AG09309 (cell line): ENCODE measurements at regions not wholly inside any gene's neighbourhood (a gene's known extent, or its start where the extent isn't known, plus 50 kb on each side); places are given as distances from the start of the nearest gene placed in this dataset.

Experiments
- DNase-seq: peaks from one replicate; pipeline ENCODE4 v3.0.0-alpha.2; 2010; ENCODE audit warnings: low read depth
- H3K4me3 ChIP-seq: 2 replicates; pipeline ENCODE4 v1.5.1; 2011; ENCODE audit warnings: mild to moderate bottlenecking, low read depth, low read length, moderate library complexity; ENCODE audit not compliant: control insufficient read depth
- CTCF ChIP-seq: IDR thresholded peaks from 2 replicates; pipeline ENCODE4 v1.5.1; 2011; ENCODE audit warnings: mild to moderate bottlenecking, low read depth, low read length, inconsistent platforms; ENCODE audit not compliant: insufficient read depth, control insufficient read depth; ENCODE audit errors: missing control alignments

GRCh38 chr1:200267937-200268336 lies 141.9 kb downstream of the ZNF281 start:
- no peak for TF ChIP-seq CTCF
- no peak overlapping the region for H3K4me3 ChIP-seq
- no peak for DNase-seq

GRCh38 chr1:200267458-200267857 lies 142.4 kb downstream of the ZNF281 start:
- TF ChIP-seq CTCF, result no peak
- no peak for DNase-seq

DNA sequence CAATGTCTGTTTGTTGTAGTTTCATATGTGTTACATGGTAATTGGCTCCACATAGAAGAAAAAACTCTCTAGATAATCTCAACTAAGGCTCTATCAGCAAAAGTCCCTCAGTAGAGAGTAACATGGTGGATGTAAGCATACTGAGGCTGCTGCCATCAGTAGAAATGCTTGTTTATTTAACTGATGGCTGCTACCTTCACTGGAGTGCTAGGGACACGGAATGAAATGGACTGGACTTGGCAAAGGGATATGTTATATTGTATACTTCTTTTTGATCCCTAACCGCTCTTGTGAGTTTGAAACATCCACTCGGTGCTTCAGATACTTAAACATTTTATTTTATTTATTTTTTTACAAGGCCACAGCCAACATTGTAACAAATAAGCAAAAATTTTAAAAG lies 143.0 kb downstream of the ZNF281 start:
- TF ChIP-seq CTCF, result no peak
- no peak for DNase-seq

More at GRCh38 chr1:200267458-200267857, 142.4 kb downstream of the ZNF281 start:
- H3K4me3 ChIP-seq, result no peak overlapping the region

DNA sequence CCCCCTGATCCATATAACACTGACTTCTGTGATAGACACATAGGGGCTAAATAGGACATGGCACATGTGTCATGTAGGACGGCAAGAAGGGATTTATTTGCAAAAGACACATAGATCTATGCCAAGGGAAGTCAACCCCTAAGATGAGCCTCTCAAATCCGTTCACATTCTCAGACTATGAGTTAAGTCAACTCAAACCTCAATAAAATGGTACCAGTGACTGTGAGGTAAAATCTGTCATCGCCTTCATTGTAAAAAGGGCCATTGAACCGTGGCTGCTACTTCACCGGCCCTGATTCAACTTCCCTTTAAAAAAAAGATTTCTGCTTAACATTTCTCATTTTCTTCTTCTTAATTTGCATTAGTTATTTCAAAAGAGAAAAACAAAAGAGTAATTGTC lies 144.0 kb downstream of the ZNF281 start:
- no peak for DNase-seq
- TF ChIP-seq CTCF, result no peak
- H3K4me3 ChIP-seq, result no peak overlapping the region

More for the DNA sequence above, 143.0 kb downstream of the ZNF281 start:
- no peak overlapping the region for H3K4me3 ChIP-seq

- TF ChIP-seq CTCF, result no peak
- DNase-seq, result no peak
- no peak overlapping the region for H3K4me3 ChIP-seq
Measured at GRCh38 chr1:200265104-200265503, 144.7 kb downstream of the ZNF281 start.

DNA sequence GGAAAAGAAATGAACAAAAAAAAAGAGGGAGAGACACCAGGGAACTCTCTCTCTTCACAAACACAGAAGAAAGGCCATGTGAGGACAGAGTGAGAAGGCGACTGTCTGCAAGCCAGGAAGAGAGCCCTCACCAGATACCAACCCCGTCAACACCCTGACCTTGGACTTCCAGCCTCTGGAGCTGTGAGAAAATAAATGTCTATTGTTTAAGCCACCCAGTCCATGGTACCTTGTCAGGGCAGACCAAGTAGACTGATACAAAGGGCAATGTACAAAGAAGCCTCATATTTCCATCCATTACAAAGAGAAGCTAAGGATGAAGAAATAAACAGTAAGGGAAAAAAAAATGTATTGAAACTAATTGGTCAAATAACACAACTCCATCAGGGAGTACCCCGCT lies 146.6 kb downstream of the ZNF281 start:
- H3K4me3 ChIP-seq, result no peak overlapping the region
- TF ChIP-seq CTCF, result no peak
- DNase-seq, result no peak
